Right lobe of liver (tissue), 6 donors: ENCODE measurements at regions not wholly inside any gene's neighbourhood (a gene's known extent, or its start where the extent isn't known, plus 50 kb on each side); places are given as distances from the start of the nearest gene placed in this dataset.

ENCODE experiments used
- ATAC-seq, 4 donors: fragments of 200-7000 bp; cut with Tn5 transposase; one replicate each; pipeline ENCODE4 v1.9.1; 2020; ENCODE audit warnings: mild to moderate bottlenecking in 4 of 4, moderate library complexity in 4 of 4
- DNase-seq, 3 donors: peaks; one replicate each; pipeline ENCODE4 v3.0.0-alpha.2; 2020
- H3K27ac ChIP-seq, 3 donors: fragments of 200-600 bp; one replicate each; pipeline ENCODE4 v1.8.0; 2022
- H3K27me3 ChIP-seq, 2 donors: fragments of 200-600 bp; one replicate each; pipeline ENCODE4 v1.8.0; 2022
- H3K36me3 ChIP-seq, 4 donors: fragments of 200-600 bp; sonication (generic) in 1 of 4; one replicate each; pipeline versions ENCODE4 v1.5.1 to v1.8.0; 2017 to 2022; ENCODE audit warnings: control low read depth in 1 of 4
- H3K4me1 ChIP-seq, 4 donors: fragments of 200-600 bp; sonication (generic) in 1 of 4; one replicate each; pipeline versions ENCODE4 v1.5.1 to v1.8.0; 2017 to 2022; ENCODE audit warnings: control low read depth in 1 of 4
- H3K4me3 ChIP-seq, 3 donors: fragments of 200-600 bp; one replicate each; pipeline ENCODE4 v1.8.0; 2022
- H3K9me3 ChIP-seq, 4 donors: fragments of 200-600 bp; sonication (generic) in 1 of 4; one replicate each; pipeline versions ENCODE4 v1.5.1 to v1.8.0; 2017 to 2022; ENCODE audit warnings: control low read depth in 1 of 4
- CTCF ChIP-seq, 4 donors: fragments of 200-600 bp in 3 of 4; fragments of 450-650 bp in 1 of 4; IDR thresholded peaks; one replicate each; pipeline versions ENCODE4 v1.5.1 to v1.8.0; 2016 to 2022; ENCODE audit warnings: antibody characterized with exemption in 4 of 4, mild to moderate bottlenecking in 2 of 4
- POLR2A ChIP-seq: fragments of 450-650 bp; IDR thresholded peaks from one replicate; pipeline ENCODE4 v1.6.1; 2017; ENCODE audit warnings: antibody characterized with exemption, mild to moderate bottlenecking
- WGBS: methylation state at CpG from one replicate; pipeline ENCODE4 v1.1.6; 2018; ENCODE audit warnings: low coverage, low lambda C conversion rate; ENCODE audit not compliant: insufficient coverage; ENCODE audit errors: missing lambda C conversion rate; 5-methylcytosine and 5-hydroxymethylcytosine counted together
- intact Hi-C, 2 donors: fragments of 100-400 bp; cut with DNase I; formaldehyde crosslinking; loops; one replicate each; pipeline versions ENCODE4 v1.11.2 to v1.14.1; 2022
- donor health status: DM: no; HTN: yes; CAD: no.
- donor health status: DM: no; HTN: no; CAD: no.
- donor health status: DM: no; HTN: no; CAD: no.
- donor health status: DM: no; HTN: yes; CAD: no.
- donor health status: DM: no; HTN: yes; CAD: no.

GRCh38 chr17:13243585-13243984 lies 225.8 kb upstream of the ELAC2 start:
- Histone ChIP-seq H3K36me3 (no peaks in the 10 kb centered on the region), H3K9me3 (no peaks in the 10 kb centered on the region), H3K4me1 (no peaks in the 10 kb centered on the region), H3K4me3 (no peak overlapping the region), H3K27ac (no peak overlapping the region), H3K27me3 (no peaks in the 10 kb centered on the region)
- TF ChIP-seq POLR2A, result no peak
- no peak for TF ChIP-seq CTCF (IDR thresholded peaks at IDR 0.05)
- 92% methylated on average over 4 of the region's 4 CpGs for WGBS
- DNase-seq (no peak), ATAC-seq (no peak)
- intact Hi-C loops, result no loop called here

- Histone ChIP-seq H3K4me3 (no peak overlapping the region), H3K4me1 (no peaks in the 10 kb centered on the region), H3K27me3 (no peaks in the 10 kb centered on the region), H3K36me3 (no peaks in the 10 kb centered on the region), H3K9me3 (no peaks in the 10 kb centered on the region), H3K27ac (no peak overlapping the region)
- intact Hi-C loops, result no loop called here
- WGBS, result 60% methylated on average over 1 of the region's 1 CpG
- DNase-seq, result no peak
- ATAC-seq, result no peak
- TF ChIP-seq CTCF (IDR thresholded peaks at IDR 0.05) (no peak), POLR2A (no peak)
Measured at GRCh38 chr17:13240851-13241250, 223.0 kb upstream of the ELAC2 start.

DNA sequence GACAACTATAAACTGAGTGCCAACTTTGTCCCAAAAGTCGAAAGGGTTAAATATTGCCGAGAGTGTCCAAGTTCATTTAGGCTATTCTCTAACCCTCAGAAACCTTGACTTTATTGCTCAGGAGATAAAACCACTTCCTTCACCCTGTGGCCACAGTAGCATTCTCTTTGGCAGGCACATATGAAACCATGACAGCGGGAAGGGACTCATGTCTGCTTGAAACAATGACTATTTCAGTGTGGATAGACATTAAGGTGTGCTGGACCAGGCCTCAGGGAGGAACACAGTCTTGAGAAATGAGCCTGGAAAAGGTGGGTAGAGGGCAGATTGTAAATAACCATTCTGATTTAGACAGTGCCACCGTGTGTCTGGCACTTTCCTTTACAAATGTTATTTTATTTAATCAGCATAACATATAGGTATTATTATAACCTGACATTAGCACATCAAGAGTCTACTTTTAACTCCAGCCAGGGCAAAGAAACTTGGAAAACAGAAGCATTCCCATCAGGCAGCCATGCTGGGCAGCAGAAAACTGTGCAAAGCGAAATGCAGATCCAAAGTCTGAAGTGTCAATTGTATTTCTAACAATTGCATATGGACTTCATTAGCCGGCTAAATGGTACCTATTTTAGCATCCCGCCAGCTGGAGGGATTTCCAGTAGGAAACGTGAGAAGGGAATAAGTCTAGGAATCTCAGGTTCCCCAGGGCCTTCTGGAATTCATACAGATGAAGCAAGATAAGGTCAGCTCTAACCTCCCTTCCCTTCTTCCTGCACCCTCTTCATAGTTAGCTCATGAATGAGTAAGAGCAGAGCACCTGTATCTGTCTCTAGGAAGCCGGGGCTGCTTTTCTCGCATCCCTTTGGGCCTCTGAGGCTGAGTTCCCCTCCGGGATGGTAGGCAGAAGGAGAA lies 212.8 kb upstream of the ELAC2 start:
- no peaks in the 10 kb centered on the region for H3K27me3 ChIP-seq
- H3K4me3 ChIP-seq, result no peak overlapping the region
- no peak overlapping the region for H3K27ac ChIP-seq
- intact Hi-C loops, result no loop called here
- H3K9me3 ChIP-seq, result no peaks in the 10 kb centered on the region
- no peak for TF ChIP-seq POLR2A
- TF ChIP-seq CTCF (IDR thresholded peaks at IDR 0.05), result no peak
- WGBS, result 40% methylated on average over 9 of the region's 11 CpGs
- DNase-seq (no peak), ATAC-seq (no peak)
- H3K4me1 ChIP-seq, result no peaks in the 10 kb centered on the region
- H3K36me3 ChIP-seq, result no peaks in the 10 kb centered on the region

GRCh38 chr17:13228225-13228624 lies 210.4 kb upstream of the ELAC2 start:
- 58% methylated on average over 2 of the region's 2 CpGs for WGBS
- no peak for ATAC-seq
- Histone ChIP-seq H3K27ac (no peak overlapping the region), H3K36me3 (no peaks in the 10 kb centered on the region), H3K27me3 (no peaks in the 10 kb centered on the region), H3K4me1 (no peaks in the 10 kb centered on the region), H3K4me3 (no peak overlapping the region), H3K9me3 (no peaks in the 10 kb centered on the region)
- intact Hi-C loops, result no loop called here
- no peak for DNase-seq
- TF ChIP-seq CTCF (IDR thresholded peaks at IDR 0.05) (no peak), POLR2A (no peak)
